SK-N-SH (cell line): ENCODE measurements at regions not wholly inside any gene's neighbourhood (a gene's known extent, or its start where the extent isn't known, plus 50 kb on each side); places are given as distances from the start of the nearest gene placed in this dataset.

ENCODE experiments used
- CTCF ChIP-seq: fragments of 200-600 bp; sonication (generic); IDR thresholded peaks from 2 replicates; pipeline ENCODE4 v1.6.1; 2017; ENCODE audit warnings: antibody characterized with exemption, mild to moderate bottlenecking, moderate library complexity
- EZH2phosphoT487 ChIP-seq: fragments of 200-600 bp; sonication (generic); IDR thresholded peaks from 2 replicates; pipeline ENCODE4 v1.6.1; 2017; ENCODE audit warnings: low read depth, mixed run types, mild to moderate bottlenecking, antibody characterized with exemption, moderate library complexity, borderline replicate concordance
- FOXJ3 ChIP-seq: sonication (generic); formaldehyde crosslinking; IDR thresholded peaks from 2 replicates; pipeline ENCODE4 v1.5.1; 2020; ENCODE audit warnings: mild to moderate bottlenecking, missing genetic modification reagents
- MAX ChIP-seq: IDR thresholded peaks from 2 replicates; pipeline ENCODE4 v1.4.0; 2012; ENCODE audit warnings: low read depth
- MEF2A ChIP-seq: IDR thresholded peaks from 2 replicates; pipeline ENCODE4 v1.4.0; 2012; ENCODE audit warnings: low read depth, borderline replicate concordance
- MXI1 ChIP-seq: IDR thresholded peaks from 2 replicates; pipeline ENCODE4 v1.6.1; 2012; ENCODE audit warnings: mild to moderate bottlenecking, low read depth, low read length, improper control_type of control experiment
- POLR2AphosphoS5 ChIP-seq: IDR thresholded peaks from 2 replicates; pipeline ENCODE4 v1.6.1; 2012; ENCODE audit warnings: low read depth, low read length
- REST ChIP-seq: IDR thresholded peaks from 2 replicates; pipeline ENCODE4 v1.6.1; 2012; ENCODE audit warnings: mild to moderate bottlenecking, low read depth, low read length, moderate library complexity
- SIN3A ChIP-seq: IDR thresholded peaks from 2 replicates; pipeline ENCODE4 v1.6.1; 2012; ENCODE audit warnings: low read depth, mild to moderate bottlenecking, low read length, moderate library complexity, borderline replicate concordance
- TAF1 ChIP-seq: IDR thresholded peaks from 2 replicates; pipeline ENCODE4 v1.6.1; 2012; ENCODE audit warnings: low read depth, mild to moderate bottlenecking, low read length, moderate library complexity, borderline replicate concordance
- USF2 ChIP-seq: fragments of 150-350 bp; IDR thresholded peaks from 2 replicates; pipeline ENCODE4 v1.6.1; 2017; ENCODE audit warnings: antibody characterized with exemption, low read length, low read depth, borderline replicate concordance

GRCh38 chr12:107467716-107468115, 217.9 kb upstream of the PWP1 start:
- TF ChIP-seq POLR2AphosphoS5 (no peak), TAF1 (no peak), CTCF (no peak), SIN3A (no peak), EZH2phosphoT487 (no peak), REST (no peak), MXI1 (no peak), FOXJ3 (no peak), USF2 (no peak), MEF2A (no peak), MAX (no peak)
